ENCODE measurements at regions not wholly inside any gene's neighbourhood (a gene's known extent, or its start where the extent isn't known, plus 50 kb on each side); places are given as distances from the start of the nearest gene placed in this dataset.

DNA sequence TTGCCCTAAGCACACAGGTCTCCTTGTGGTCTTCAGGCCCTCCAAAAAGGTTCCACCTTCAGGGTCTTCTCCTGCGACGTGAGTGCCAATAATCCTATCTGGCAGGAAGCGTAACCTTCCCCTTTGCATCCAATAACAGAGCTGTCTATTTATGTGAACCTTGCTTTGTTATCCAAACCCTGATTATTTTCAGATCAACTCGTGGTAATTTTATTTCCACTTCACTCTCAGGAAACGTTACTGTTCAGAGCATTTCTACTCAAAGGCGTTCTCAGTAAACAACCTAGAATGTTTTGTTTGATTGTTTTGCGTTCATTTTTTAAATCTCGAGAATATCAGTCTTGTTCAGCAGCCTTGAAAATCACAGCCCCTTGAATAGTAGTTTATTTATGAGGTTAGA, 232.3 kb upstream of the KLF6 start:
- no peak overlapping the region for H3K4me3 ChIP-seq
- intact Hi-C loops (cut with DNase I), result no loop called here
- no peak overlapping the region for H3K27ac ChIP-seq
- H3K4me1 ChIP-seq, result no peaks in the 10 kb centered on the region
- no peaks in the 10 kb centered on the region for H3K36me3 ChIP-seq
- ATAC-seq (no peak), DNase-seq (no peak)
- H3K27me3 ChIP-seq, result no peaks in the 10 kb centered on the region
- TF ChIP-seq, protein P1, sequence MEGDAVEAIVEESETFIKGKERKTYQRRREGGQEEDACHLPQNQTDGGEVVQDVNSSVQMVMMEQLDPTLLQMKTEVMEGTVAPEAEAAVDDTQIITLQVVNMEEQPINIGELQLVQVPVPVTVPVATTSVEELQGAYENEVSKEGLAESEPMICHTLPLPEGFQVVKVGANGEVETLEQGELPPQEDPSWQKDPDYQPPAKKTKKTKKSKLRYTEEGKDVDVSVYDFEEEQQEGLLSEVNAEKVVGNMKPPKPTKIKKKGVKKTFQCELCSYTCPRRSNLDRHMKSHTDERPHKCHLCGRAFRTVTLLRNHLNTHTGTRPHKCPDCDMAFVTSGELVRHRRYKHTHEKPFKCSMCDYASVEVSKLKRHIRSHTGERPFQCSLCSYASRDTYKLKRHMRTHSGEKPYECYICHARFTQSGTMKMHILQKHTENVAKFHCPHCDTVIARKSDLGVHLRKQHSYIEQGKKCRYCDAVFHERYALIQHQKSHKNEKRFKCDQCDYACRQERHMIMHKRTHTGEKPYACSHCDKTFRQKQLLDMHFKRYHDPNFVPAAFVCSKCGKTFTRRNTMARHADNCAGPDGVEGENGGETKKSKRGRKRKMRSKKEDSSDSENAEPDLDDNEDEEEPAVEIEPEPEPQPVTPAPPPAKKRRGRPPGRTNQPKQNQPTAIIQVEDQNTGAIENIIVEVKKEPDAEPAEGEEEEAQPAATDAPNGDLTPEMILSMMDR (IDR thresholded peaks at IDR 0.05), result no peak
- no peaks in the 10 kb centered on the region for H3K9me3 ChIP-seq

DNA sequence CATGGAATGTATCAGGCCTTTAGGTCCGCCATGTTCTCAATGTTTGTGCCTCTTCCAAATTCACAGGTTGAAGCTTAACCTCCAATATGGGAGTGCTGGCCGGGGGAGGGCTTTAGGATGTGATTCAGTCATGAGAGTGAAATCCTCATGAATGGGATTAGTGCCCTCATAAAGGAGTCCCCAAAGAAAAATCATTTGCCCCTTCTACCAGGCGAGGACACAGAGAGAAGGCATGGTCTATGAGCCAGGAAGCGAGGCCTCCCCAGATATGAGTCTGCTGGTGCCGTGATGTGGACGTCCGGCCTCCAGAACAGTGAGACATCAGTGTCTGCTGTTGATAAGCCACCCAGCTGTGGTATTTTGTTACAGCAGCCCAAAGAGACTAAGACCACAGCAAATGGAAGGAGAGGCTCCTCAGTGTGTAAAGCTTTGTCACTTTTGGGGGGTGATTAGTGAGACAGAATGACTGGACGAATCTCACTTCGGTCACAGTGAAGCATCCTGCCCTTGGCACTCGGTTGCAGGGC, 231.3 kb upstream of the KLF6 start:
- H3K27me3 ChIP-seq, result no peaks in the 10 kb centered on the region
- intact Hi-C loops (cut with DNase I), result no loop called here
- no peaks in the 10 kb centered on the region for H3K4me1 ChIP-seq

DNA sequence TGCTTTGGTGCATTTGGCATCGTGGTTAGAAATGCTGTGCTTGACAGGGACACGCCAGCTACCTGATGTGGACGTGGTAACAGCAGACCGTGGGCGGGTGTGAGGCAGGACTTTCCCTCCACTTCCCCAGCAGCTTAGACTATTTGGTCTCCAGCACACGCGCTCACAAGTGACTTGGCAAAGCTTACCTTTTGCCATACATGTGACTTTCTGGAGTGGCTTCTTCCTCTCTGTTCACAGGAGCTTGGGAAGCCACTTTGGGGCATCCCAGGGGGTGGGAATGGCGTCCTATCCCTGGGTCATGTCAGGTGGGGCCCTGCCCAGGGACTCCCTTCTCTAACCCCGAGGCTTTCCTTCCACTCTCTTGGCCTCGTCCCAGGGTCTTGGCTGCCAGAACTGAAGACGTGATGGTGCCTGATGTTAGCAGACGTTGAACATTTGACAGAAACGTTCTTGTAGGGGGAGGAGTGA, 228.7 kb upstream of the KLF6 start:
- Histone ChIP-seq H3K9me3 (no peaks in the 10 kb centered on the region), H3K4me3 (no peak overlapping the region), H3K27me3 (no peaks in the 10 kb centered on the region), H3K27ac (no peak overlapping the region), H3K4me1 (no peaks in the 10 kb centered on the region), H3K36me3 (no peaks in the 10 kb centered on the region)
- DNase-seq (no peak), ATAC-seq (peak; percentile 52)
- TF ChIP-seq, protein P1 (IDR thresholded peaks at IDR 0.05), result no peak
- intact Hi-C loops (cut with DNase I), result no loop called here

More for the DNA sequence above, 231.3 kb upstream of the KLF6 start:
- H3K27ac ChIP-seq, result no peak overlapping the region
- TF ChIP-seq, protein P1 (IDR thresholded peaks at IDR 0.05), result no peak
- ATAC-seq (no peak), DNase-seq (no peak)
- H3K4me3 ChIP-seq, result no peak overlapping the region
- no peaks in the 10 kb centered on the region for H3K36me3 ChIP-seq
- no peaks in the 10 kb centered on the region for H3K9me3 ChIP-seq

DNA sequence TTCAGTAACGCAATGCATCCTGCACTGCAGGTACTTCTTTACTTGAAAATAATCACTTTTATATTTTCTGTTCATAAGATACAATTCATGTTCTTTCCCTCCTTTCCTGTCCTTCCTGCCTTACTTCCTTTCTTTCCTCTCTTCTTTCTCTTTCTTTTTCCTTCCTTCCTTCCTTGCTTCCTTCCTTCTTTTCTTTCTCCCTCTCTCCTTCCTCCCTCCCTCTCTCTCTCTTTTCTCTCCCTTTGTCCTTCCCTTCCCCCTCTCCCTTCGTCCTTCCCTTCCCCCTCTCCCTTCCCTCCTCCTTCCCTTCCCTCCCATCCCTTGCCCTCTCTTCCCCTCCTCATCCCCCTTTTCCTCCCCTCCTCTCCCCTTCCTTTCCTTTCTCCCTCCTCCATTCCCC, 227.8 kb upstream of the KLF6 start:
- no peaks in the 10 kb centered on the region for H3K4me1 ChIP-seq
- ATAC-seq, result no peak
- no peaks in the 10 kb centered on the region for H3K27me3 ChIP-seq
- no peak overlapping the region for H3K27ac ChIP-seq
- H3K36me3 ChIP-seq, result no peaks in the 10 kb centered on the region
- TF ChIP-seq, protein P1 (IDR thresholded peaks at IDR 0.05), result no peak
- intact Hi-C loops (cut with DNase I), result no loop called here
- no peak overlapping the region for H3K4me3 ChIP-seq
- H3K9me3 ChIP-seq, result no peaks in the 10 kb centered on the region
- no peak for DNase-seq

DNA sequence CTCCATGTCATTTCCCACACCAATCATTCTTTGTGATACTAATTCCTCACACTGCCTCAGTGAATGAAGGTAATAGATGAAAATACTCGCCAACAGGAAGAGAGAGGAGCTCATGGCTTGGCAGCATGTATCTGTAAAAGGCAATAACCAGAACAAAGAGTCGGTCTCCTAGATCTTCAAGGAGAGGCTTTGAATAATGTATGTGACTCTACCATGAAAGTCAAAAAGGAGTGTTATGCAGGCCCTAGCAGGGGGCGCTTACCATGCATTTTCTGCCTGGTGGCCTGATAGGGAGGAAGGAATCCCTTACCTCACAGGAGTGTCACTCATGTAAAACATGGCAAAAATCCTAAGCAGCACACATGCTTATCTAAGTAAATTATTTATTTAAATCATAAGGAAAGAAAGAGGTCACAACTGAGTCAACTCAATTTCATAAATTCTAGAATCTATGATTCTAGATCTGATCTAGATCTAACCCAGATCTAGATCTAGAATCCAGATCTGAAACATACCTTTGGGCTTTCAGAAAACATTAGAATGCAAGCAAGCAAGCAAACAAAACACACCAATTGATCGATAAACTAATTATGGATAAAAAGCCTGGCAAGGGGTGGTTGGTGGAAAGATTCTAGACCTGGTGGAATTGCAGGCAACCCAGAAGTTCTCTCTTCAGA, 226.3 kb upstream of the KLF6 start:
- Histone ChIP-seq H3K9me3 (no peaks in the 10 kb centered on the region), H3K4me3 (no peak overlapping the region), H3K27me3 (no peaks in the 10 kb centered on the region), H3K36me3 (no peaks in the 10 kb centered on the region), H3K27ac (no peak overlapping the region), H3K4me1 (no peaks in the 10 kb centered on the region)
- TF ChIP-seq, protein P1 (IDR thresholded peaks at IDR 0.05), result no peak
- intact Hi-C loops (cut with DNase I), result no loop called here
- ATAC-seq (no peak), DNase-seq (no peak)

Data from left lung (tissue), 4 donors.